Mammary epithelial cell (primary cell): ENCODE measurements at regions not wholly inside any gene's neighbourhood (a gene's known extent, or its start where the extent isn't known, plus 50 kb on each side); places are given as distances from the start of the nearest gene placed in this dataset.
"Not testable (repeated sequence)": the region's sequence is repeated elsewhere in the genome, so short reads cannot be mapped to it uniquely, and the experiment has no call there.

ENCODE experiments used
- CTCF ChIP-seq, 2 donors: IDR thresholded peaks in 1 of 2; conservative IDR thresholded peaks in 1 of 2; 2 replicates each; pipeline ENCODE4 v1.5.1; 2011 to 2012; ENCODE audit warnings: inconsistent platforms in 2 of 2, low read length in 2 of 2, mild to moderate bottlenecking in 2 of 2, control low read depth in 1 of 2, low read depth in 1 of 2; ENCODE audit not compliant: insufficient read depth in 1 of 2; ENCODE audit errors: extremely low read depth in 1 of 2
- EZH2 ChIP-seq: IDR thresholded peaks from 2 replicates; pipeline ENCODE4 v1.6.1; 2012; ENCODE audit warnings: low read length, inconsistent platforms, borderline replicate concordance

- not testable (repeated sequence) for TF ChIP-seq CTCF (conservative IDR thresholded peaks at IDR 0.05 in 1 of 2, IDR thresholded peaks at IDR 0.05 in 1 of 2; ENCODE audit: extremely low read depth in 1 of 2, insufficient read depth in 1 of 2, low read depth in 1 of 2, low read length in 2 of 2); EZH2
These were observed 53.2 kb upstream of the SH3PXD2B start for GRCh38 chr5:172507485-172507884.
